ENCODE measurements at regions not wholly inside any gene's neighbourhood (a gene's known extent, or its start where the extent isn't known, plus 50 kb on each side); places are given as distances from the start of the nearest gene placed in this dataset.

DNA sequence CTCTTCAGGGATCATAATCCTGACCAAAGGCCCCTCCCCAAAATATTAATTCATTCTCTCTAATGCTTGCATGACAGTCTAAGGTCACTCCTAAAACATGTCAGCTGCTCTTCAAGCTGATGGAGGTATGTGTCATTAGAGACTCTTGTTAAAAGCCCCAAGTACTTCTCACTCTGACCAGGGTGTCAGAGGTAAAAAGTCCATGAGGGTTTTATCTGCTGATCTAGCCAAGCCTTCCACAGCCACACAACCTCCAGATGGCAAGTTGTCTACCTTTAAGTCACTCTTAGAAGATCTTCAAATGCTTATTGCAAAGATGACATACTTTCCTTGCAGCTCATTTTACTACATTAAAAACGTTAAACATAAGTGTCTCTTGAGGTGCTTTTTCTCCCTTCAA, 83.6 kb upstream of the ETAA1 start:
- TF ChIP-seq CTCF (IDR thresholded peaks at IDR 0.05) (no peak), POLR2A (IDR thresholded peaks at IDR 0.05) (no peak)
